ENCODE measurements at regions not wholly inside any gene's neighbourhood (a gene's known extent, or its start where the extent isn't known, plus 50 kb on each side); places are given as distances from the start of the nearest gene placed in this dataset.

- TF ChIP-seq CTCF (IDR thresholded peaks at IDR 0.05): no peak
- TF ChIP-seq POLR2A (IDR thresholded peaks at IDR 0.05): no peak
Measured at GRCh38 chr4:155474758-155475157, 98.0 kb upstream of the MAP9 start.

Measured in uterus (tissue), 2 donors.